ENCODE measurements at regions not wholly inside any gene's neighbourhood (a gene's known extent, or its start where the extent isn't known, plus 50 kb on each side); places are given as distances from the start of the nearest gene placed in this dataset.

DNA sequence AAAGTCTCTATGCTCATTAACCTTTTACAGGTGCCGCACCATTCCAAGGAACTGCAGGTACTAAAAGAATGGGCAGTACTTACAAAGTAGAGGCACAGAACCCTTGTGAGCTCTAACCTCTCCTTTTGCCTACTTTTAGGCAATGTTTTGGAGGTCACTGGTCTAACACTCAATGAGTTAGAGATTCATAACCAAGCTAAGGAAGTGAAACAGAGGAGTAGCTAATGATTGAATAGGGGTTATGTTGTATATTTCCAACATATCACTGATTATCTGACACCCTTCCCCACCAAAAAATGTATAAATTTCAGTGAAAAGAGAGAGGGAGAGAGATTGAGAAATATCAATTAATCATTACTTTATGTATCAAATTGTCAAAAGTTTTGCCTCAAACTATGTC, 269.3 kb downstream of the PCDH7 start:
- TF ChIP-seq, protein P1, sequence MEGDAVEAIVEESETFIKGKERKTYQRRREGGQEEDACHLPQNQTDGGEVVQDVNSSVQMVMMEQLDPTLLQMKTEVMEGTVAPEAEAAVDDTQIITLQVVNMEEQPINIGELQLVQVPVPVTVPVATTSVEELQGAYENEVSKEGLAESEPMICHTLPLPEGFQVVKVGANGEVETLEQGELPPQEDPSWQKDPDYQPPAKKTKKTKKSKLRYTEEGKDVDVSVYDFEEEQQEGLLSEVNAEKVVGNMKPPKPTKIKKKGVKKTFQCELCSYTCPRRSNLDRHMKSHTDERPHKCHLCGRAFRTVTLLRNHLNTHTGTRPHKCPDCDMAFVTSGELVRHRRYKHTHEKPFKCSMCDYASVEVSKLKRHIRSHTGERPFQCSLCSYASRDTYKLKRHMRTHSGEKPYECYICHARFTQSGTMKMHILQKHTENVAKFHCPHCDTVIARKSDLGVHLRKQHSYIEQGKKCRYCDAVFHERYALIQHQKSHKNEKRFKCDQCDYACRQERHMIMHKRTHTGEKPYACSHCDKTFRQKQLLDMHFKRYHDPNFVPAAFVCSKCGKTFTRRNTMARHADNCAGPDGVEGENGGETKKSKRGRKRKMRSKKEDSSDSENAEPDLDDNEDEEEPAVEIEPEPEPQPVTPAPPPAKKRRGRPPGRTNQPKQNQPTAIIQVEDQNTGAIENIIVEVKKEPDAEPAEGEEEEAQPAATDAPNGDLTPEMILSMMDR (conservative IDR thresholded peaks at IDR 0.05; ENCODE audit: low read depth, low read length): no peak
- TF ChIP-seq EZH2phosphoT487 (IDR thresholded peaks at IDR 0.05; ENCODE audit: borderline replicate concordance, low read length): no peak
